Upper lobe of left lung (tissue), 6 donors: ENCODE measurements at regions not wholly inside any gene's neighbourhood (a gene's known extent, or its start where the extent isn't known, plus 50 kb on each side); places are given as distances from the start of the nearest gene placed in this dataset.

Experiments
- ATAC-seq, 2 donors: fragments of 200-7000 bp; cut with Tn5 transposase; one replicate each; pipeline ENCODE4 v1.9.1; 2022; ENCODE audit warnings: mild to moderate bottlenecking in 2 of 2, moderate library complexity in 2 of 2; ENCODE audit not compliant: low FRiP score in 2 of 2
- DNase-seq, 2 donors: peaks; one replicate each; pipeline ENCODE4 v3.0.0-alpha.2; 2019 to 2020
- H3K27ac ChIP-seq, 4 donors: fragments of 200-600 bp; sonication (generic); one replicate each; pipeline ENCODE4 v1.5.1; 2016 to 2019
- H3K27me3 ChIP-seq, 4 donors: fragments of 200-600 bp; sonication (generic); one replicate each; pipeline ENCODE4 v1.5.1; 2017 to 2019
- H3K36me3 ChIP-seq, 4 donors: fragments of 200-600 bp; sonication (generic); one replicate each; pipeline ENCODE4 v1.5.1; 2016 to 2019
- H3K4me1 ChIP-seq, 4 donors: fragments of 200-600 bp; sonication (generic); one replicate each; pipeline ENCODE4 v1.5.1; 2018 to 2019
- H3K4me3 ChIP-seq, 4 donors: fragments of 200-600 bp; sonication (generic); one replicate each; pipeline ENCODE4 v1.5.1; 2017 to 2019; ENCODE audit warnings: mild to moderate bottlenecking in 2 of 4, moderate library complexity in 1 of 4
- H3K9me3 ChIP-seq, 4 donors: fragments of 200-600 bp; sonication (generic); one replicate each; pipeline ENCODE4 v1.5.1; 2018 to 2019
- EP300 ChIP-seq, 4 donors: sonication (generic); formaldehyde crosslinking; IDR thresholded peaks; one replicate each; pipeline ENCODE4 v1.5.1; 2017; ENCODE audit warnings: antibody characterized with exemption in 4 of 4, control low read depth in 2 of 4
- POLR2A ChIP-seq, 4 donors: fragments of 450-650 bp; IDR thresholded peaks; one replicate each; pipeline ENCODE4 v1.5.1; 2016 to 2017; ENCODE audit warnings: antibody characterized with exemption in 4 of 4, mild to moderate bottlenecking in 2 of 4
- POLR2AphosphoS5 ChIP-seq, 2 donors: sonication (generic); formaldehyde crosslinking; IDR thresholded peaks; one replicate each; pipeline ENCODE4 v1.5.1; 2017; ENCODE audit warnings: antibody characterized with exemption in 2 of 2
- WGBS, 2 donors: methylation state at CpG; one replicate each; pipeline ENCODE4 v1.1.5; 2017 to 2018; 5-methylcytosine and 5-hydroxymethylcytosine counted together
- TF ChIP-seq, protein P1 (sequence below), 6 experiments: fragments of 450-650 bp in 4 of 6; fragments of 200-600 bp in 2 of 6; sonication (generic) in 2 of 6; IDR thresholded peaks; one replicate each; pipeline ENCODE4 v1.5.1; 2016 to 2019; ENCODE audit warnings: antibody characterized with exemption in 6 of 6
- donor health status: DM: no; HTN: no; CAD: no; lungs with moderate emphysema.
- donor health status: DM: no; HTN: yes; CAD: no; lungs with severe emphysema.

DNA sequence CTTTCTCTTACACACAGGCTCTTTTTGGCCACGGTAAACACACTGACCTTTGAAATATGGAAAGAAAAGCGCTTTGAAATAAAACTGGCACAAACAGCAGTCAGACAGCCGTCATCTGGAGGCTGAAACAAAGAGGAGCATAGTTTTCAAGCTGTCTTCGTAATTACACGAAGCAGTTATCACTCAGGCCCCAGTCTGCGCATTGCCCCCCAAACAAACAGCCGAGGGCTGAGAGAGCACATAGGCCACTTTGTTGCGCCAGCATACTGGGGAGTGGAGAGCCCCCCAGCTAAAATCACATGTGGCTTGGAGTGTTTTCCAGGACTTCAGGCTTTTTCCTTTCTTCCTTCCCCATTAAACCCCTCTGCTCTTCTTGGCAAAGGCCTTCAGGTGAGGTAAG is 142.9 kb upstream of the BTG1 start:
- H3K27ac ChIP-seq: no peak overlapping the region
- peaks cover 0 to 4% (median 2%) of the 10 kb centered on the region in 4 donors for H3K4me1 ChIP-seq
- no peaks in the 10 kb centered on the region for H3K9me3 ChIP-seq
- DNase-seq: no peak
- ATAC-seq: no peak
- TF ChIP-seq, protein P1, sequence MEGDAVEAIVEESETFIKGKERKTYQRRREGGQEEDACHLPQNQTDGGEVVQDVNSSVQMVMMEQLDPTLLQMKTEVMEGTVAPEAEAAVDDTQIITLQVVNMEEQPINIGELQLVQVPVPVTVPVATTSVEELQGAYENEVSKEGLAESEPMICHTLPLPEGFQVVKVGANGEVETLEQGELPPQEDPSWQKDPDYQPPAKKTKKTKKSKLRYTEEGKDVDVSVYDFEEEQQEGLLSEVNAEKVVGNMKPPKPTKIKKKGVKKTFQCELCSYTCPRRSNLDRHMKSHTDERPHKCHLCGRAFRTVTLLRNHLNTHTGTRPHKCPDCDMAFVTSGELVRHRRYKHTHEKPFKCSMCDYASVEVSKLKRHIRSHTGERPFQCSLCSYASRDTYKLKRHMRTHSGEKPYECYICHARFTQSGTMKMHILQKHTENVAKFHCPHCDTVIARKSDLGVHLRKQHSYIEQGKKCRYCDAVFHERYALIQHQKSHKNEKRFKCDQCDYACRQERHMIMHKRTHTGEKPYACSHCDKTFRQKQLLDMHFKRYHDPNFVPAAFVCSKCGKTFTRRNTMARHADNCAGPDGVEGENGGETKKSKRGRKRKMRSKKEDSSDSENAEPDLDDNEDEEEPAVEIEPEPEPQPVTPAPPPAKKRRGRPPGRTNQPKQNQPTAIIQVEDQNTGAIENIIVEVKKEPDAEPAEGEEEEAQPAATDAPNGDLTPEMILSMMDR (IDR thresholded peaks at IDR 0.05): no peak
- no peak for TF ChIP-seq EP300 (IDR thresholded peaks at IDR 0.05)
- no peak for TF ChIP-seq POLR2AphosphoS5 (IDR thresholded peaks at IDR 0.05)
- no peak for TF ChIP-seq POLR2A (IDR thresholded peaks at IDR 0.05)
- H3K4me3 ChIP-seq: no peak overlapping the region
- no peaks in the 10 kb centered on the region for H3K27me3 ChIP-seq
- 79 to 96% methylated on average over 8 of the region's 8 CpGs for WGBS, 2 donors
- H3K36me3 ChIP-seq: no peaks in the 10 kb centered on the region

DNA sequence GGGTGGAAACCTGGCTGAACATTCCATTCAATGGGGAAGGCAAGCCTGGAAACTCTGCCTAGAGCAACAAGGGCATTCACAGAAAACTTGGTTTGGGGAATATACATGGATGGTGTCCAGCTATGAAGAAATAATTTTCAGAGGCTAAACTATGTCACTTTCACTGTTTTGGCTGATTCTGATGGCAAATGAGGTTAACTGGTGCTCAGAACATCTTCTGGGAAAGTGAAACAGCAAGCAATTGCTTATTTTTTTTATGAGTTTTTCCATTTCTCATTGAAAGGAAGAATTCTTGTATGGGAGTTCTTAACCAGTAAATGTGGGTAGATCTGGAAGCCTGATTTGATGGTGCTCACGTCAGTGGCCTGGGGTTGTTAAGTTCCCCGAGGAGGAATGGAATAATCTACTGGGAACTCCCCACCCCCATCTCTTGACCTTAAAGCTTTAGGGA is 132.8 kb upstream of the BTG1 start:
- no peak for TF ChIP-seq POLR2AphosphoS5 (IDR thresholded peaks at IDR 0.05)
- TF ChIP-seq, protein P1 (IDR thresholded peaks at IDR 0.05): no peak
- TF ChIP-seq EP300 (IDR thresholded peaks at IDR 0.05): no peak
- TF ChIP-seq POLR2A (IDR thresholded peaks at IDR 0.05): no peak
- H3K4me1 ChIP-seq: peaks cover 0 to 2% (median 0%) of the 10 kb centered on the region in 4 donors
- H3K36me3 ChIP-seq: no peaks in the 10 kb centered on the region
- ATAC-seq (peak in 1 of 2 donors; percentile 41), DNase-seq (no peak)
- H3K27me3 ChIP-seq: no peaks in the 10 kb centered on the region
- no peaks in the 10 kb centered on the region for H3K9me3 ChIP-seq
- 63 to 87% methylated on average over 2 of the region's 2 CpGs for WGBS, 2 donors
- H3K4me3 ChIP-seq: no peak overlapping the region
- peak overlapping the region in 1 of 4 donors; percentile 3 for H3K27ac ChIP-seq

DNA sequence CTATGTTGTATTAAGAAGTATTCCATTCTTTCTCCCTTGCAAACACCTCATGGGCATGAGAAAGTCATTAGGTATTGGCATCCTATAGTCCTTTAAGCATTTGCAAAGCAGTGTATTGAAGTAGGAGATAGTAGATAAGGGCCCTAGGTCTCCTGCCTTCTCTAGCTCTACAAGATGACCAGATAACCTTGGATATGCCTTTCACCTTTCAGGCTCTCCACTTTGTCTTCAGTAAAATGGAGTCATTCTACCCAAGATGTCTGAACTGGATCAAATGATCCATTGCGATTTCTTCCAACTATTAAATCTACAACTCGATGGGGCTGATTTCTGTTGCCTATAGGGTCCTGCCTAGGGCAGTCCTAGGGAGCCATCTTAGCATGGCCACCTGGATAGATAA is 132.1 kb upstream of the BTG1 start:
- H3K27ac ChIP-seq: no peak overlapping the region
- no peaks in the 10 kb centered on the region for H3K27me3 ChIP-seq

DNA sequence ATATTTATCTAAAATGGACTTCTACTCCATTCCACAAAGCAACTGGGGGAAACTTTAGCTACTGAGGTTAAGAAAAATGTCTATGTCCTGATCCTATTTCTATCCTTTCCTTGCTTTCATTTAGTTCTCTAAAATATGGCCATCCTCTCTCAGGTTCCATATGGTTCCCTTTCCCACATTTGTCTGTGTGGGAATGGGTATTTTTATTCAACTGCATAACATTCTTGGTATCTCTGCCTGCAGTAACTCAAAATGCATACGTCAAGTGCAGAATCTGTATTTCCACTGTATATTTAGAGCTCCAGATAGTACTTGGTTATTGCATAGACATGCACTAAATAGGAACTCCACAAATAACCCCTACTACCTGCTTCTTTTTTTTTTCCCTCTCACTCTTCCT is 130.6 kb upstream of the BTG1 start:
- H3K27ac ChIP-seq: no peak overlapping the region
- no peak overlapping the region for H3K4me3 ChIP-seq
- 100% methylated on average over 1 of the region's 1 CpG for WGBS, 2 donors
- TF ChIP-seq POLR2AphosphoS5 (IDR thresholded peaks at IDR 0.05) (no peak), POLR2A (IDR thresholded peaks at IDR 0.05) (no peak), EP300 (IDR thresholded peaks at IDR 0.05) (no peak)
- TF ChIP-seq, protein P1 (IDR thresholded peaks at IDR 0.05): no peak
- H3K9me3 ChIP-seq: no peaks in the 10 kb centered on the region
- ATAC-seq: no peak
- H3K27me3 ChIP-seq: no peaks in the 10 kb centered on the region
- no peaks in the 10 kb centered on the region for H3K36me3 ChIP-seq
- H3K4me1 ChIP-seq: peaks cover 0 to 2% (median 0%) of the 10 kb centered on the region in 4 donors
- no peak for DNase-seq

More for the DNA sequence above, 132.1 kb upstream of the BTG1 start:
- Histone ChIP-seq H3K4me3 (no peak overlapping the region), H3K36me3 (no peaks in the 10 kb centered on the region), H3K9me3 (no peaks in the 10 kb centered on the region), H3K4me1 (peaks cover 0 to 2% (median 0%) of the 10 kb centered on the region in 4 donors)
- ATAC-seq (no peak), DNase-seq (no peak)
- TF ChIP-seq POLR2AphosphoS5 (IDR thresholded peaks at IDR 0.05) (no peak), POLR2A (IDR thresholded peaks at IDR 0.05) (no peak), EP300 (IDR thresholded peaks at IDR 0.05) (no peak)
- TF ChIP-seq, protein P1 (IDR thresholded peaks at IDR 0.05): no peak
- 48 to 50% methylated on average over 2 of the region's 2 CpGs for WGBS, 2 donors

DNA sequence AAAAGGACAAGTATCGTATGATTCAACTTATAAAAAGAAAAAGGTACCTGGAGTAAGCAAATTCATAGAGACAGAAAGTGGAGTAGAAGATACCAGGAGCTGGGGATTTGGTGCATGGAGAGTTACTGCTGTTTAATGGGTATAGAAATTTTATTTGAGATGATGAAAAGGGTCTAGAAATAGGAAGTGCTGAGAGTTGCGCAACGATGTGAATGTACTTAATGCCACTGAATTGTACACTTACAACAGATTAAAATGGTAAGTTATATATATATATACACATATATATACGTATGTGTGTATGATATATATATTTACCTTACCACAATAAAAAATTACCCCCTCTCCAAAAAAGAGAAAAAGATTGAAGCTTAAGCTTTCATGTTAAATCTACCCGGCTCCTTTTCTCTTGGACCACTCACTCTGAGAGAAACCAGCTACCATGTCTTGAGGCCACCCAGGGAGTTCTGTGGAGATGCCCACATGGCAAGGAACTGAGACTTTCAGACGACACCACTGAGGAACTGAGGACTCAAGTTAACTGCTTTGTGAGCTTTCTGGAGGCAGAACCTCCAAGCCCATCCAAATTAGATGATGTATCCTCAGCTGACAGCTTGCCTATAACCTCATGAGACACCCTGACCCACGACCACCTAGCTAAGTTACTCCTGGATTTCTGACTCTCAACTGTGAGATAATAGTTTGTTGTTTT is 130.0 kb upstream of the BTG1 start:
- TF ChIP-seq POLR2A (IDR thresholded peaks at IDR 0.05) (no peak), POLR2AphosphoS5 (IDR thresholded peaks at IDR 0.05) (no peak), EP300 (IDR thresholded peaks at IDR 0.05) (no peak)
- TF ChIP-seq, protein P1 (IDR thresholded peaks at IDR 0.05): no peak
- no peak overlapping the region for H3K27ac ChIP-seq
- no peaks in the 10 kb centered on the region for H3K9me3 ChIP-seq
- DNase-seq (peak in 1 of 2 donors; percentile 27), ATAC-seq (no peak)
- 72% methylated on average over 7 of the region's 7 CpGs for WGBS, 2 donors
- H3K36me3 ChIP-seq: no peaks in the 10 kb centered on the region
- no peak overlapping the region for H3K4me3 ChIP-seq
- no peaks in the 10 kb centered on the region for H3K27me3 ChIP-seq
- peaks cover 0 to 2% (median 0%) of the 10 kb centered on the region in 4 donors for H3K4me1 ChIP-seq
